ENCODE measurements at regions not wholly inside any gene's neighbourhood (a gene's known extent, or its start where the extent isn't known, plus 50 kb on each side); places are given as distances from the start of the nearest gene placed in this dataset.
"Not testable (repeated sequence)": the region's sequence is repeated elsewhere in the genome, so short reads cannot be mapped to it uniquely, and the experiment has no call there.

DNA sequence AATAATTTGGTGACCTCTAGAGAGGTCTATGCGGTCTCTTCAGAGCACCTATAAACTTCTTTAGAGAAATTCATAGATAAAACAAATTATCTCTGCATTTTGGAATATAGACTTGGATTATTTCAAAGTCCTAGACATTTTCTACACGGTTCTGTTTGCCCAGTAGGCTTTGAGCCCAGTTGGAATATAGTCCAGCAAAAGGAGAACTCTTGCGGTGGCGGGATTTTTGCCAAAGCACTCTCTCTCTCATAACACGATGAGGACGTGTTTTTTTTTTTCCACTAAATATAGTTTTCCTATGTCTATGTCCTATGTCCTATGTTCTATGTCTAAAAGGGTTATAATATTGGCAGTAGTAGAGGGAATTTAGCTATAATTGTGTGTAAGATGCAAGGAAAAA lies 164.9 kb upstream of the AGR3 start:
- no peak for DNase-seq (ENCODE audit: low read depth in 3 of 3)

DNA sequence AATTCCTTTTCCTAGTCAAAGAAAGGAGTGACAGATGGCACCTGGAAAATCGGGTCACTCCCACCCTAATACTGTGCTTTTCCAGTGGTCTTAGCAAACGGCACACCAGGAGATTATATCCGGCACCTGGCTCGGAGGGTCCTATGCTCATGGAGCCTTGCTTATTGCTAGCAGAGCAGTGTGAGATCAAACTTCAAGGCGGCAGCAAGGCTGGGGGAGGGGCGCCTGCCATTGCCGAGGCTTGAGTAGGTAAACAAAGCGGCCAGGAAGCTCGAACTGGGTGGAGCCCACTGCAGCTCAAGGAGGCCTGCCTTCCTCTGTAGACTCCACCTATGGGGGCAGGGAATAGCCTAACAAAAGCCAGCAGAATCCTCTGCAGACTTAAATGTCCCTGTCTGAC lies 171.4 kb upstream of the AGR3 start:
- not testable (repeated sequence) for DNase-seq (ENCODE audit: low read depth in 3 of 3)

DNA sequence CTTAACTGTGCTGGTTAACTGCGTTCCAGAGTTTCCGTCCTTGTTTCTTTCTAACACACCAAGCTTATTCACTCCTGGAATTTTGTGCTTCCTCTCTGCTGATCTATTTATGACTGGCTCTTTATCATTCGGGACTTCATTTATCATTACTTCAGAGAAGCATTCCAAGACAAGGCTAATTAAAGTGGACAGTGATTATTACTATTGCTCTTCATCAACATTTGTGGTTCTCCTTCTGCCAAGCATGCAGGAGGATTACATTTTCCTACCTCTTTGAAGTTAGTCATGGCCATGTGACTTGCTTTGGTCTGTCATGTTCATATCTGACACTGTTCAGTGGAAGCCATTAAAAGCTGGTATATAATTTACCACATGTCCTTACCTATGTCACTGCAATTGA lies 172.4 kb upstream of the AGR3 start:
- no peak for DNase-seq (ENCODE audit: low read depth in 3 of 3)

DNA sequence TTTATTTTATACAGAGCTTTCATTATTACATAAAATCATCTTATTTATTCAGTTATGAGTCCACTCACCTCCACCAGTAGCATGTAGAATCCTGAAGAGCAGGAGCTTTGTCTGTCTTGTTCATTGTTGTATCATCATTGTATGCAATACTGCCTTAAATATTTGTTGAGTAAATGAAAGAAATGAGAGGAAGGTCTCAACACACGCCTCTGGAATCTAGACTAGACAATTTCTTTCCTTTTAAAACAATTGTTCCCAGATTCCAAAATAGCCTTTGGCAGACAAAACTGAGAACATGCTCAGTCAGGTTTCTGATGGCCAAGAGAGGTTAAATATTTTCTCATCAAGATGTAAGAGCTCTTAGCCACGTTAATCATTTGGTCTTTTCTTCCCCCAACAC lies 173.1 kb upstream of the AGR3 start:
- no peak for DNase-seq (ENCODE audit: low read depth in 3 of 3)

DNA sequence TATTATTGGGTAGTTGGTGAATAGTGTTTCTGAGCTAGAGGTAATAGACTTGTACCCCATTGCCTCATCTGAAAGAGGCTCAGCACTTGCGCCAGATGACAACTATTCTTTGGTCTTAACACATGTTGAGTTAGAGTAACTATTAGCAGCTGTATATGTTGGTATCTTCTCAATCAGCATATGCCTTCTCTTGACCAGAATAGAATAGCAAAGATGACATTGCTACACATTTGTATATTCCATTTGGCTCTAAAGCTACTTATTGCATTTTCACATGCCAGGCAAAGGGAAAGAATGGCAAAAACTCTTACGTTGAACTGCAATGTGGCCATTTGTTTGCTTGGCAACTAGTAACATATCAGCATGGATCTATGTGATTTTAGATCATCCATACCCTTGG lies 173.8 kb upstream of the AGR3 start:
- no peak for DNase-seq (ENCODE audit: low read depth in 3 of 3)

DNA sequence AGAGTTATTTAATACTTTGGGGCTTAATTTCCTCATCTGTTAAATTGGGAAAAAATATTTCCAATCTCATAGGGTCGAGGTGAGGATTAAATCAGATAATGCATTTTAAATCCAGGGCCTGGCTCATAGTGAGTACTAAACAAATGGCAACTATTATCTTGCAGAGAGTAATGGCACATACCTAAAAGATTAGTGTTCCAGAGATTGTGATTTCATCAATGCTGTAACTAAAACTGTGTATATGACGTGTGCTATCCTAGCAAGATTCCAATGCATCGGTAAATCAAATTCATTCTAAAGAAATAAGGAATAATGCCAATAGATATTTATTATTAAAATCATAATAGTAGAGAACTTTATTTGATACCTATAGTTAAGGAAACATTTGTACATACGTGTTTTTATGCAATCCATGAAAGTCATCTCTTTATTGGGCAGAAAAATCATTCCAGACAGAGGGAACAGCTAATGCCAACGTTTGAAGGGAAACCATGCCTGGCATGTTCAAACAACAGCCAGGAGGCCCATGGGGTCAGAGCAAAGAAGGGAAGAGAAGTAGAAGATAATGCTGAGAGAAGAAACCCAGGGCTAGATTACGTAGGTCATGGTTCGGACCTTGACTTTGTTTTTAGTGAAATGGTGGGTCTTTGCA lies 174.8 kb upstream of the AGR3 start:
- no peak for DNase-seq (ENCODE audit: low read depth in 3 of 3)

DNA sequence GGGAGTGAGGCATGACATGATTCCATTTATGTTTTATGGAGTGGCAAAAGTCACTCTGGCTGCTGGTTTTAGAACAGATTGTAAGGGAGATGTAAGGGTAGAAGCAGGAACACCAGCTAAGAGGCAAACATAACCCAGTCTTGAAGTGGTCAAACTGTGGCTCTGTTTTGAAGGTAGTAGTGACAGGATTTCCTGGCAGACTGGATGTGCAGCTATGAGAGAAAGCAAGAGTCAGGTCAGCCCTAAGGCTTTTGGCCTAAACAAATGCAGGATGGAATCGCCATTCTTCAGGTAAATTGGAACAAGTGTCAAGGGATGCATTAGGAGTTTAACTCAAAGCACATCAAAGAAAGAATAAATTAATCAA lies 175.3 kb upstream of the AGR3 start:
- no peak for DNase-seq (ENCODE audit: low read depth in 3 of 3)

DNA sequence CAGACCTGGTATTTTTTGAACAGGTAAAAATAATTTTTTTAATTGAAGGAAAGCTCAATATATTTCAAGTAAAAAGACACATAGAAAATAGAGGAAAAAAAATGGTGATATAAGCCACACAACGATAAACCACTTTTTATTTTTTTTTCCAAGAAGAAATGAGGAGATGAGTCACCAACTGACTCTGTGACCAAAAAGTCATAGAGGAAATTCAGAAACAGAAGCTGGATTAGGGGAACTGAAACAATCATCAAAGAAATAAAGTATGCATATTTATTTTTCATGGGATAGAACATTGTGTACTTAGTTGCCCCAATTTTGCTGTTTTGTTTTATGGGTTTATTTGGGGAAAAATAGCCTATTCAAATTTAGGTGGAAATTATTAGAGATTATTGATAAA lies 176.8 kb upstream of the AGR3 start:
- no peak for DNase-seq (ENCODE audit: low read depth in 3 of 3)

DNA sequence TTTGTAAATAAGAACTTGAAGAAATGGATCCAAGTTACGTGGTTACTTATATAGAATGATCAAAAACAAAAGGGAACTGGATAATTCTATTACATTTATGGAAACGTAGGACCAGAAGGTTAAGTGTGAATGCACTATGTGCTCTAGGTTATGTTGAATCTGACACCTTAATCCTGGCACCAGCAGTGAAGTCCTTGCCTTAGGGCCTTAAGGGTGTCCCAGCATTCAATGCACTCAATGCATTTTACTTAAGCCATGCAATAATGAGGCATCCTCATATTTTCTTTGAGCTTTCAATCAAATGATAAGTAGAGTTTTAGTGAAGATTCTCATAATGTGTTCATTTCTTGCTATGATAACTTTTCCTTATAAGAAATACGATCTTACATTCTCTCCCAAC lies 178.3 kb upstream of the AGR3 start:
- DNase-seq (ENCODE audit: low read depth in 3 of 3), result no peak

DNA sequence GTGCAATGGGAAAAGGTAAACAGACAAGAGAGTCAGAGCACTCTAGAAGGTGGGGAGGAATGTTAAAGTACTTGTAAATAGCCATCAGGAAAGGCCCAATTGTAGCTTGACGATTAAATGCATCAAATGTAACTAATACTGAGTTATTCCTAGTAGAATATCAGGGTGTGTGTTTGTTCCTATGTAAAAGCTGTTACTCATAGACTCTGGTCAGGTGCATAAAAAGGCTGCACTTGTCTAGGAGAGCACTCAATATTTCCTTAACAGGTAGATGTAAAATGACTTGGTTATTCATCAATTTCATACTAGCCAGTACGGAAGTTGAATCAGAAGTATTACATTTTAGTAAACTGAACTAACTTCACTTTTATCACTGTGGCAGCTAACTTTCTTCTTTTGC lies 179.7 kb upstream of the AGR3 start:
- no peak for DNase-seq (ENCODE audit: low read depth in 3 of 3)

DNA sequence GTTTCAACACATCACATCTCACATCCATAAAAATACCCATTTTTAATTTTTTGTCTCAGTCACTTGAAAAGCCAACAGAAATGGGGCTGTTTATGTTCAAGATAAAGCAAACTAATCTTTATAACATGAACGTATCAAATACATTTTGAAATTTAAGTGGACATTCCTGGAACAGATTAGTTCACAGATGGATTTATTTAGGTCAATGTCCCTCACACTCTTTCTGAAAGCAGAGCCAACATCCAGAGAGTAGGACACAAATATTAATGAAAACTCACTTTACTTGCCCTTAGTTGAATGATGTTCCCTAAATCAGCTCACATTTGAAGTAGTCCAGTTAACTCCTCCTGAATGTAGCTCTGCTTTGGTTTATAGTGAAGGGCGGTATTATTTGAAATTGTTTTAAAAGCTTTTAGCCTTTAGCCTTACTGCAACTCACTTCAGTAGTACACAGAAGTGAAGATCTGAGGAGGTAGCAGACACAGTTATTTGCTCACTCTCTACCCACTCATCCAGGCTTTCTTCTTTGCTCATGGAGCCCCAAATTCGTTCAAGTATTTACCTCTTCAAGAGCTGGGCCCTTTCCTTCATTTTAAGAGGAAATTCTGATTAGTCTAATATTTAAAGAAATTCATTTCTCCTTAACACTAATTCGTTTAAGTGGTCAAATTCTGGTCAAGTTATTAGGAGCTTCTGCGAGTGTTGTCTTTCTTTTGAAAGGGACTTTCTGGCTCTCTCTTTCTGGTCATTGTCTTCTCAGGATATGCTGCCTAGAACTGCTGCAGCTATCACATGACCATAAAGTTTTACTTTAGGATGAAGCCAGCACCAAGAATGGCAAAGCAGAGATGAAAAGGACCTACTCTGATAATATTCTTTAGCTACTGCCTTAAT lies 180.6 kb upstream of the AGR3 start:
- DNase-seq (ENCODE audit: low read depth in 3 of 3), result no peak

DNA sequence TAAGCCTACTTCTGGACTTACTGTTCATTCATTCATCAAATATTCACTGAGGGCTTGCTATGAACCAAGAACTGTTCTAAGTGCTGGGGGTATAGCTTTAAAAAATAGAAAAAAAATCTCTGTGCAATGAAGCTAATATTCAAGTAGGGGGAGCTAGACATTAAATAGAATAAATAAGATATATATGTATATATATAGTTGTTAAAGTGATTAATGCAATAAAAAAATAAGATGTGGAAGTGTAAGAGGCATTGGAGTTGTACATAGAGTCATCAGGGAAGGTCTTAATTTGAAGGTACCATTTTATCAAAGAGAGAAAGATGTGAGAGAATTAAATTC lies 181.2 kb upstream of the AGR3 start:
- DNase-seq (ENCODE audit: low read depth in 3 of 3), result no peak

DNA sequence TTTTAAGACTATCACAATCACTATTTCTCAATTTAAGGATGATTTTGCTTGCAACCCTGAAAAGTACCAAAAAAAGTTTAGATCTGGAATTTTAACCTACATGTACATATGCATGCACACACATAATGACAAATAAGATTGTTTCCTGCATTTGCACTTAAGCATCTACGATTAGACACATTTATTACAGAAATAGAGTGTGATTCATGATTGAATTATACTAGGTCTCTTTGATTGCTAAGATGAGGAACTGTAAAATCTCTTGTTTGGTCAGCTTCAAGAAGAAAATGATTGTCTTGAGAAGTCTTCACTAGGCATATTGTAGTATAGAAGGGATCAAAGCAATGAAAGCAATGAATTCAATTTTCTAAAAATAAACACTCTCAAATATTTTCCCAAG lies 185.9 kb upstream of the AGR3 start:
- DNase-seq (ENCODE audit: low read depth in 3 of 3), result no peak

DNA sequence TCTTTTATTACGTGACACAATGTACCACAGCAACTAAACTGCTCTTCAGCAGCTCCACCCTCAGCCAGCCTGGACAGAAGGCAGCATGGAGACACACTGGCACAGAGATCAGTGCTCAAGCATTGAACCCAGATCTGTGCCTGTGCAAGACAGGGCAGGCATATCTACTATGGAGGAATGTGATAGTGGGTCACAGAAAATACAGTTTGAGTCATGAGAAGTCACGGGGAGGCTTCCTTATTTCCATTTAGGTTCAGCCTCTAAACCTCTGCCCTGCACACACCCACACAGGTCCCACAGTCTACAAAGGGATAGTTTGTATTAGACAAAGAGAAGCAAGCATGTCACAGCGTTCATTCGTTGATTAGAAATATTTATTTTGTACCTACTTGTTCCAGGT lies 187.4 kb upstream of the AGR3 start:
- no peak for DNase-seq (ENCODE audit: low read depth in 3 of 3)

DNA sequence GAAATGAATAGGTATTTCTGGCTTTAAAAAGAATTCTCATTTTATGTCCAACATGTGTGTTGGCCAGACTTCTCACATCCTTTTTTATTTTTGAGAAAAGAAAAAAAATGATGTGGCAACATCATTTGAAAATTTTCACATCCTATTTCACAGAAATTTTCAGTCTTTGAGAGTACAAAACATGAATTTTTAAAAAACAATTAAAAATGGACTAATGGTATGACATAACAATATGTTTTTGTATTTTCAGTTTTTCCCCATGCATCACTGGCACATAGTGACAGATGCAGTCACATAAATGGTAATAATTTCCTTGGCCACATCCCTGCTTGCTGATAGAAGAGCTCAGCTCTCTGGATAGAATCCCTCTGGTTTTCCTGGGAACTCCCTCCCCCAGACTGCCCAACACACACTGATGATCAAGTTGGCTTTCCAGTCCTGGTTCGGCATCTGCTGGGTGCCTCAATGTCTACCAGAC lies 188.5 kb upstream of the AGR3 start:
- DNase-seq (ENCODE audit: low read depth in 3 of 3), result no peak

DNA sequence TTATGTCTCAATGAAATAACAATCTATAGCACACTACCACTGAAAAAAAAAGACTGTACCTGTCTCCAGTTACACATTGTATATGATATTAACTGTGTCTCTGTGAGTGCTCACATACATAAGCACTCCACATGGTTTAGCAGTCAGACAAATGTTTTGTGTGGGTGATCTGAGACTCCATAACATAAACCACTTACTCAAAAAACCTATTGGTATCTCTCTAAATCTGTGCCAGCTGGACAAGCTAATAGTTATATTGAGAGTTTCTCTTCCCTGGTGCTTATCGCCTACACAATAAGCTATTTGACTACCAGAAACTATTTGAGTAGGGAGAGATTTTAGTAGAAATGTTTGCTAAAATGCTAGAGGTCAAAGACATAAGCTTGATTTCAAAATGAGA lies 190.1 kb upstream of the AGR3 start:
- no peak for DNase-seq (ENCODE audit: low read depth in 3 of 3)

DNA sequence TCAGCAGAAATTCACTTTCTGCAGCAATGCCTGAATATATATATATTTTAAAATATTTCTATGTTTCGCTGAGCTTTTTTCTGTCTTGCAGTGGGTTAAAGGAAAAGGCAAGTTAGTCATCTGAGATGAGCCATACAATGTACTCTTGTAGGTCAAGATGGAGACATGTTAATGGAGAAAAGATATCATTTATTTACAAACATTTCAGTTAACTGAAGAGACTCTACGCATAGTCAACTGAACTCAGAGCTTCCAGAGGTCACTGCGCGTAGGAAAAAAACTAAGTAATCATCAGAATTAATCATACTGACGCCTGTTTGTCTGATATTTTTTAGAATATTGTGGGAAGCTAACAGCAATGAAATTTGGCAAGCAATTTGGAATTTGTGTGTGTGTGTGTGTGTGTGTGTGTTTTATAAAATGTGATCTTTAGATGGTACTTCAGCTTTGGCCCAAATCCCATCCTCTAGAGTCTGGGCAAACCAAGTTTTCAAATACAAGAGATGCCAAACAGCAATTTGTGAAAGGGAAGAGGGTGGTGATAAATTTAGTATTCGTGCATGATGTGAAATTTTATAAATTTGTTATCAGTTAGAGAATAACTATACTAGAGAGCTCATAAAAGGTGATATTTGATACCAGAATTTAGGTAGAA lies 193.9 kb upstream of the AGR3 start:
- no peak for DNase-seq (ENCODE audit: low read depth in 3 of 3)

DNA sequence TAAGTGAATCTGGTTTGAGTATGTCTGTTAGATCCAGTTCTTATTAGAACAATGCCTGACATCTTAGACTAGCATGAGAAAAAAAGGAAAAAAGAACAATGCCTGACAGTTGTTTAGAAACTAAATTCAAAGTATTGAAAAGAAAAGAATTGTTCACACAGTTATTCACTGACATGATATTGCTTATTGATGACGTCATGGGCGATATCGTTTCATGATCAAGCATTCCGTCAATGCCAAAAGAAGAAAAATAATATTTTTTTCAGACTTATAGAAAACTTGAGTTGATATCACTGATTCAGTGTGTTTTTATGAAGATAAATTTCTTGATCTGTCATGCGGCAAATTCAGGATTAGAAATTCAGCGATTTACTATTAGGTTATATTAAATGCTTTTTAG lies 196.5 kb upstream of the AGR3 start:
- DNase-seq (ENCODE audit: low read depth in 3 of 3), result no peak

DNA sequence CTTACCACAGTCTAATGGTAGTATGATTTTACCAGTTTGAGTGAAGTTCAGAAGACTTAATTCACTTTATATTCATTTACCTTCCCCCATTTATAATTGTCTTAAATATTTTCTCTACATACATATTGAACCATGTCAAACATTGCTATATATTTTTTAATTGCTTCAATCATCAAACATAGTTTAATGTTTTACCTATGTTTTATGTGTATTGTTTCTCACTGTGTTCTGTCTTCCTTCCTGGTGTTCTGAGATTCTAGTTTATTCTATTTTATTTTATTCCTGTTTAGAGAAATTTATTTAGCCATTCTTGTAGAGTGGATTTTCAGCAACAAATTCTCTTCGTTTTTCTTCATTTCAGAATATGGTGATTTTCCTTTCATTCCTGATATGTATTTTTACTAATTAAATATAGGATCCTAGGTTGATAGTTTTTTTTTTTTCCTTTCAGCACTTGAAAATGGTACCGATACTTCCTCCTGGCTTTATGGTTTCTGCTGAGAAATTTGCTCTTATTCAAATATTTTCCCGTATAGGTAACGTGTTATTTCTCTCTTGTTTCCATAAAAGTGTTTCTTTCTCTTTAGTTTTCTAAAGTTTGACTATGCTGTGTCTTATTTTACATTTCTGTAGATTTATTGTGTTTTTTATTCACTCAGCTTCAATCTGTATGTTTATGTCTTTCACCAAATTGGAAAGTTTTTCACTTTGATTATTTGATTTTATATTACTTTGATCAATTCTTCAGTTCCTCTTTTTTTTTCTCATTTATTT lies 201.8 kb upstream of the AGR3 start:
- no peak for DNase-seq (ENCODE audit: low read depth in 3 of 3)

DNA sequence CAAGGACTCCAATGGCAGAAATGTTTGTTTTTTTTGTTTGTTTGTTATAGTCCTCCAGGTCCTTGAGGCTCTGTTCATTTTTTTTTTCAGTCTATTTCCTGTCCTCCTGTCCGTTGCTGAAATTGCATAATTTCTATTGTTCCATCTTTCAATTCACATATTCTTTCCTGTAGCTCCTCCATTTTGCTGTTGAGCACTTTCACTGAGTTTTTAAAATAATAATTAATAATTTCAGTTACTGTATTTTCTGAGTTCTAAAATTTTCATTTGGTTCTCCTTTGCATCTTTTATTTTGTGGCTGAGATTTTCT lies 202.3 kb upstream of the AGR3 start:
- no peak for DNase-seq (ENCODE audit: low read depth in 3 of 3)

DNA sequence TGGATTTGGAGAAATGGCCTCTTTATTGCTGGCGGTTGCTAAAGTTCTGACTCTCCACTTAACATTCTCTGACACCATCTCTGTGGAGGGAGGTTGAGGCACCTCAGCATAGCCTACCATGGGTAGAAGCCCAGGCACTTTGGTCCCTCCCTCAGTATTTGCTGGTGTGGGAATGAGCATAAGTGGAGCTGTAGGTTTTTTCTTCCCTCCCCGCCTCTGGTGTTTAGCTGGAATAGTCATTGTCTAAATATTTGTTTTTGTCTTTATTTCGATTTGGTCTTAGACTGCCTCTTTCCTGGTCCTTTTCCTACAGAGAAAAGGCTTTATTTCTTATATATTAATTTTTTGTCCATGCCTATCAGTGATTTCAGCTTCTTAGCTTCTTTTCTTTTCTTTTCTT lies 203.4 kb upstream of the AGR3 start:
- no peak for DNase-seq (ENCODE audit: low read depth in 3 of 3)

DNA sequence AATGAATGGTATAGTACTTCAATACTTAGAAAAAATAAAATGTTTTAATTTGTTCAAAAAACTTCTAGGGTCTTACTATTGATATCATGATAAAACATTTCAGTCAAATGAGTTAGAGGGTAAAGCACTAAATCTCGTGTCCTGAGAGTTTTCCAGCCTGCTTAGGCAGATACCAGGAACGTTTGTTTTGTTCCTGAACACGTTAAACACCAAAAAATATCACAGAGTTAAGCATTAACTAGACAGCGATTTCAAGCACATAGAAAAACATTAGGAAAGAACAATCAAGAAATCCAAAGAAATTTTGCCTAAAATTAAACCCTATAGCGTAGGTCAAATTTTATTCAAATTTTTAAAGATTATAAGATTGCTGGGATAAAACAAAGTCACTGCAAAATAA lies 204.6 kb upstream of the AGR3 start:
- DNase-seq (ENCODE audit: low read depth in 3 of 3), result no peak

DNA sequence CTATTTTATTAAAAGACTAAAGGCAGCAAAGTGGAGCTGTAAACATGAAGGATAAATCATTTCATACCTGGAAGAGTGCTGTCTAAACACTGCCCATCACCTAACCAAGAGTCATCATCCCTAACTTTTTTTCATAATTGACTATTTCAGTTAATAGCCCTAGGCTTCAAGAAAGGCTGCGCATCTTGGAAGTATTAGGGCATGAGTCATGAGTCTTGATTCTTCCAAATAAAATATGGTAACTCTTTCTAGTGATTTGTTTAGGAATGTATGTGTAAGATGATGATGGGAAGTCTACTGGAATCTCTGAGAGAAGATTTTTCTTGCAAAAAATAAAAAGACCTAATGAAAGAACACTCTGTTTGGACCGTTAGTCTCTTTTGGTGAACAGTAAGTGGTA lies 207.7 kb upstream of the AHR start:
- no peak for DNase-seq (ENCODE audit: low read depth in 3 of 3)
